HEK293 (cell line): ENCODE measurements at regions not wholly inside any gene's neighbourhood (a gene's known extent, or its start where the extent isn't known, plus 50 kb on each side); places are given as distances from the start of the nearest gene placed in this dataset.

Experiments
- ZNF138 ChIP-seq: fragments of 450-650 bp; formaldehyde crosslinking; IDR thresholded peaks from 2 replicates; pipeline ENCODE4 v1.5.1; 2016; ENCODE audit warnings: missing biosample characterization, missing genetic modification characterization, borderline replicate concordance
- ZNF776 ChIP-seq: fragments of 450-650 bp; formaldehyde crosslinking; IDR thresholded peaks from 2 replicates; pipeline ENCODE4 v1.5.0; 2017; ENCODE audit warnings: missing biosample characterization, missing genetic modification characterization, borderline replicate concordance
- TF ChIP-seq, protein P1 (sequence below): fragments of 450-650 bp; formaldehyde crosslinking; IDR thresholded peaks from 2 replicates; pipeline ENCODE4 v1.5.1; 2016; ENCODE audit warnings: missing biosample characterization, missing genetic modification characterization
- TF ChIP-seq, protein P2 (sequence below): fragments of 450-650 bp; formaldehyde crosslinking; IDR thresholded peaks from 2 replicates; pipeline ENCODE4 v1.5.1; 2016; ENCODE audit warnings: missing biosample characterization, missing genetic modification characterization

DNA sequence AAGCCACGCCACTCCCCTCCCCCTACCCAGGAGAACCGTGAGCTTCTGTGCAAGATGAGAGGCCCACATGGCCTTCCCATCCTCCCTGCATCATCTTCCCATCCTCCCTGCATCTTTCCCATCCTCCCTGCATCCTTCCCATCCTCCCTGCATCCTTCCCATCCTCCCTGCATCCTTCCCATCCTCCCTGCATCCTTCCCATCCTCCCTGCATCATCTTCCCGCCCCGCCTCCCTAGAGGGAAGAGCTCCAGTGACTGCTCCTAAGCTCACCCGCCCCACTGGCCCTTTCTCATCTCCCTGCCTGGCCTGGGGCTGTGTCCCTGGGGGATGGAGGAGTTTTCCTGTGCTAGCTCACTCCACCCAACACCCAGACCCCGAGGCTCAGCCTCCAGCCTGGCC lies 93.3 kb upstream of the ASAP2 start:
- TF ChIP-seq, protein P1, sequence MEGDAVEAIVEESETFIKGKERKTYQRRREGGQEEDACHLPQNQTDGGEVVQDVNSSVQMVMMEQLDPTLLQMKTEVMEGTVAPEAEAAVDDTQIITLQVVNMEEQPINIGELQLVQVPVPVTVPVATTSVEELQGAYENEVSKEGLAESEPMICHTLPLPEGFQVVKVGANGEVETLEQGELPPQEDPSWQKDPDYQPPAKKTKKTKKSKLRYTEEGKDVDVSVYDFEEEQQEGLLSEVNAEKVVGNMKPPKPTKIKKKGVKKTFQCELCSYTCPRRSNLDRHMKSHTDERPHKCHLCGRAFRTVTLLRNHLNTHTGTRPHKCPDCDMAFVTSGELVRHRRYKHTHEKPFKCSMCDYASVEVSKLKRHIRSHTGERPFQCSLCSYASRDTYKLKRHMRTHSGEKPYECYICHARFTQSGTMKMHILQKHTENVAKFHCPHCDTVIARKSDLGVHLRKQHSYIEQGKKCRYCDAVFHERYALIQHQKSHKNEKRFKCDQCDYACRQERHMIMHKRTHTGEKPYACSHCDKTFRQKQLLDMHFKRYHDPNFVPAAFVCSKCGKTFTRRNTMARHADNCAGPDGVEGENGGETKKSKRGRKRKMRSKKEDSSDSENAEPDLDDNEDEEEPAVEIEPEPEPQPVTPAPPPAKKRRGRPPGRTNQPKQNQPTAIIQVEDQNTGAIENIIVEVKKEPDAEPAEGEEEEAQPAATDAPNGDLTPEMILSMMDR: no peak
- TF ChIP-seq ZNF138 (tag by site-specific recombination): no peak
- no peak for TF ChIP-seq ZNF776
- TF ChIP-seq, protein P2, sequence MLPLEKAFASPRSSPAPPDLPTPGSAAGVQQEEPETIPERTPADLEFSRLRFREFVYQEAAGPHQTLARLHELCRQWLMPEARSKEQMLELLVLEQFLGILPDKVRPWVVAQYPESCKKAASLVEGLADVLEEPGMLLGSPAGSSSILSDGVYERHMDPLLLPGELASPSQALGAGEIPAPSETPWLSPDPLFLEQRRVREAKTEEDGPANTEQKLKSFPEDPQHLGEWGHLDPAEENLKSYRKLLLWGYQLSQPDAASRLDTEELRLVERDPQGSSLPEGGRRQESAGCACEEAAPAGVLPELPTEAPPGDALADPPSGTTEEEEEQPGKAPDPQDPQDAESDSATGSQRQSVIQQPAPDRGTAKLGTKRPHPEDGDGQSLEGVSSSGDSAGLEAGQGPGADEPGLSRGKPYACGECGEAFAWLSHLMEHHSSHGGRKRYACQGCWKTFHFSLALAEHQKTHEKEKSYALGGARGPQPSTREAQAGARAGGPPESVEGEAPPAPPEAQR: no peak
